HG03520 (cell line): ENCODE measurements at regions not wholly inside any gene's neighbourhood (a gene's known extent, or its start where the extent isn't known, plus 50 kb on each side); places are given as distances from the start of the nearest gene placed in this dataset.

Experiments used
- ATAC-seq: cut with Tn5 transposase; IDR thresholded peaks from one replicate; pipeline ENCODE4 v1.9.1; 2021; ENCODE audit warnings: mild to moderate bottlenecking, moderate library complexity; ENCODE audit not compliant: unreplicated experiment

DNA sequence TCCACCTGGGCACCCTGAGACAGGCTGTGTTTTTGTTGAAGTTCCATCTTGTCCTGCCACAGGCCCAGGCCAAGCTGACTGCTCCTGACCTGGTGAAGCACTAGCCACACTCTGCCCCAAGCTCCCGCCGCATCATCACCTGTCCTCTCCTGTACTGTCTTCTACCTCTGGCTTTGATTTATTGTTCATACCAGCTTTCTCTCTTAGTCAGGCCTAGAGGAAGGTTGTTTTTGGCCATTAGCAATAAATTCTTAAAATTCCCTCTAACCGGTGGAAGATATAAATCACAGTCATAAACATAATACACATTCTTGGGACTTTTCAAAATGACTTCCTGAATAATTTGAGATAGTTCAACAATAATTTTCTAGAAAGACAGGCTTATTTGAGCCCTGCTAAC is 169.4 kb downstream of the DAD1 start:
- no peak for ATAC-seq

DNA sequence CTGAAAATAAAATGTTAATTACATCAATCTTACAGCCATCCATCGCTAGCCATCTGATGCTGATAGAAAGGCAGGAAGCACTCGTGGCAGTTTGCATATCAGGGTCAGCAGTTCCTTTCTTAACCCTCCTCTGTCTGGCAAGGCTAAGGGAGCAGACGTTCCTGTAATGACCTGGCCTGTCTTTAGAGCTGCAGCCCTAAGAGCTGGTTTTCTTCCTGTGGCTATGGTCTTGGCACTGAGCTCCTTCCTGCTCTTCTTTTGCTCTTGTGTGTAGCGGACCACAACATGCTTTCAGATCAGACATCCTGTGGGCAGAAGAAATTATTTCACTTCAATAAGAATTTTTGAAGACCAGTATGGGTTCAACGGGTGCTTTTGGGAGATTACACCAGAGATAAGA is 170.4 kb downstream of the DAD1 start:
- ATAC-seq = no peak

DNA sequence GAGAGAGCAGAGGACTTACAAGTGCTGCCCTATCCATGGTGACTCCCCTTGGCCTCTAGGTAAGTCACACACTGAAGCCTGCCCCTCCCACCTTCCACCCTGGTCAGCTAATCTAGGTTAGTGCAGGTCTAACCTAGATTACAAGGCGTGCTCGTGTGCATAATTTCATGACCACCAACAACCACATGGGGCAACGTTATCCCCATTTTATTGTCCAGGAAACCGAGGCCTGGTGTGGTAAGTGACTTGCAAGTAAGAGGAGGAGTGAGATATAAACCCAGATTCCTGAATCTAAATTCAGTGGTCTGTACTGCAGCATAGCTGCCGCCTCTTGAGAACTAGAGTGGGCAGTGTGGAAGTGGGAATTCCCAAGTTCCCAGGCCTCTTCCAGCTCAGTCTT is 171.1 kb downstream of the DAD1 start:
- ATAC-seq = no peak

DNA sequence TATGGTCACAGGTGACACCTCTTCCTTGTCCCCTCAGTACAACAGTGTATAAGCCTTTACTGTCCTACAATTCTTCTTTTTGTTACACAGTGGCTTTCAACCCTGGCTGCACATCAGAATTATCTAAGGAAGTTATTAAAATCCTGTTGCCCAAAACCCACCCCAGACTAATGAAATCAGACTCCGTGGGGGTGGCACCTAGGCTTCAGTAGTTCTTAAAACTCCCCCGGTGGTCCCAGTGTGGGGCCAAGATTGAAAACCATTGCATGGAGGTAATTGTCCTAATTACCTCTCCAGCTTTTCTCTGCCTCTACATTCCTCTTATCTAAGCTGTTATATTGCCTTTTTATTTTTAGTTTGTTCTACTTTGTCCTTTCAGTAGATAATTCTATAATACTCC is 172.8 kb downstream of the DAD1 start:
- no peak for ATAC-seq

DNA sequence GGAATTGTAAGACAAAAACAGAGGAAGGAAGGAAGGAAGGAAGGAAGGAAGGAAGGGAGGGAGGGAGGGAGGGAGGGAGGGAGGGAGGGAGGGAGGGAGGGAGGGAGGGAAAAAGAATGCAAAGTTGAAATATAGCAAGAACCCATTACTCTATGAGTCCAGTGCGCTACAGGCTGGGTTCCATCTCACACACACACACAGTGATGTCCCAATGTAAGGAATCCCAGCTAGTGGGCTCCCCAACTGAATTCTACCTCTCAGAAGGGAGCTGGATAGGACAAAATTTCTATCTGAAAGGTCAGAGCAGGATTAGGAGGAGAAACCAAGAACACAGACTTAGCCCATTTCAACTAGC is 173.4 kb downstream of the DAD1 start:
- ATAC-seq = no peak

DNA sequence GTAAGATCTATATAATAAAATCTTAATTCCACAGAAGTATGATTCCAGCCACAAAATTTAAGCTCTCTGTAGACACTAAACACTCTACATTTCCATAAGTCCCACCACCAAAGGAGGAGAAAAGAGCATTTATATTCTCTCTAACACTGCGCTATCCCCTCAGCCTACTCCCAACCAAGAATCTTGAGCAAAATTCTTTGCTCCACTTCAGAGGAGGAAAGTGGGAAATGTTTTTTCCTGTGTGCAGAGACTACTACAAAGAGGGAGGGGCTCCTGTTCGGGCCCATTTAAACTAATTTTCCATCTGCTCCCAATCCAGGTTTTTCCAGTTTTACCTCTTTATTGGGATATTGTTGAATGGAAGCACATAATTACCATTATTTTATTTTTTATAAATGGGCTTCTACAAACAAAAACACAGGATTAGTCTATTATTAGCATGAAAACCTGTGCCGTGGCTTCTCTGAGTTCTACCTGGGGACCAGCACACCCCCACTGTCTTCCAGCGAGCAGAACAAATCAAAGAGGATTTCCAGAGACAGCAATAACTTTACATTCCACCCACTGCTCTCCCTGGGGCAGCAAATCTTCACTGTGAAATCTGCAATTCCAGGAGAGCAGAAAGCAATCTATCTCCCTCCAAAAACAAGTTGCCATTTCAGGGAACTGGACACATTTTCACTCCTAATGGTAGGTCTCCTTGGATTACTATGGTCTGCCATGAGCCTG is 174.0 kb downstream of the DAD1 start:
- no peak for ATAC-seq

DNA sequence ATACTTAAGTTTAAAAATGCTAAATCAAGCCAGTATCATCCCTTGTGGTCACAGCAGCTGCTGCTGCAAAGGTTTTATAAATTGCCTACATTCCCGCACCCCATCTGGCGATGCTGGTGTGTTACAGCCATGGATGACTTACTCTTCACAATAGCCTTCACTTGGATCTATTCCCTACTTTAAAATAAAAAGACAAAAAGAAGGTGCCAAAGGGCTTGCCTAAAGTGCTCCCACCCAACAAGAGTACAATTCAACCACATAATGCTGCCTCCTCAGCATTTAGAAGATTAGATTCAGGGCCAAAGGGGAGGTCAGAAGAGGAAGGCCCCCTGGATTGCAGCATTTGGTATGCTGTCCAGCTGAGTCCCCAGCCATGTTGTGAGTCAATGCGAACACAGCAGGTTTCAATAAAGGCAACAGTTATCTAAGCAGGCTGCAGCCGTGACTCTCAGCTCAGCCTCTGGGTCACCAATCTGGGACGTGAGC is 176.1 kb downstream of the DAD1 start:
- no peak for ATAC-seq

DNA sequence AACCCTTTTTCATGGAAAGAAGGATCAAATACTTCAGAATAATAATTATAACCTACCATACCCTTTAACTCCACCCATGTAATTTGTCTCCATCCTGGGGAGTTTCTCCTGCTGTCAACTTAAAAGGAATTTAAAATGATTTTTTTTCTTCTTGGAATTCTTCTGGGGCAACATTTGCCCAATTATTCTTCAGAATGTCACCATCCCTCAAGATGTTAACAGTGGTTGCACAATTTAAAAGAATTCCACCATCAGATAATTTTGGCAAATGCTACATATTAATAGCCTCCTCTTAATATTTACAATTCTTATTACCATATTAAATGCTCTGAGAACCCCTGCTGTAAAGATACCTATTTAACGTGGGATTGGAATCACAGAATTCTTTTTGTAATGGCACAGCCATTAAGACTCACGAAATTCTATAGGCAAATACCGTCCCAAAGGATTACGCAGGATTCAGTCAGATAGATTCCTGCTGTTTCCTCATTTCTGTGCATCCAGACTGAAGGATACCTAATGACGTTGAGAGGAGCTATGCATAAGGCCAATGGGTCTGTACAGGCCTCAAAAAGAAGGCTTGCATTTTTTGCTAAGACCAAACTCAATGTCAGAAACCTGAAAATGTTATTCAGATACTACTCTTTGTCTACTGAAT is 177.5 kb downstream of the DAD1 start:
- ATAC-seq = no peak

DNA sequence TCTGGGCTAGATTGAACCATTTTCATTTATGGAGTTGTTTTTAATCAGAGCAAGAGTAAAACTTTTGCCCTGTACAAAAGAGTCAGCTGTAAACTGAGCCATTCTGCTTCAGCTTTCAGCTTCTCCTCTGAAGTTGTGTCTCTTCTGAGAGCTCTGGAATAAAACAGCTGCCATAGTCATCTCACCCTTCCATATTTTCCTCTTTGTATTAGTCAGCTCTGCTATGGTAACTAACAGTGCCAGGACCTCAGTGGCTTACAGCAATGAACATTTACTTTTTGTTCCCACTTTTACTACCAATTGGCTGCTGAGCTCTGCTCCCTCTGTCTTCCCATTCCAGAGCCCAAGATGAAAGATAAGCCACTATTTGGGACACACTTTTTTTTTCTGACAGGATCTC is 178.5 kb downstream of the DAD1 start:
- ATAC-seq = no peak

DNA sequence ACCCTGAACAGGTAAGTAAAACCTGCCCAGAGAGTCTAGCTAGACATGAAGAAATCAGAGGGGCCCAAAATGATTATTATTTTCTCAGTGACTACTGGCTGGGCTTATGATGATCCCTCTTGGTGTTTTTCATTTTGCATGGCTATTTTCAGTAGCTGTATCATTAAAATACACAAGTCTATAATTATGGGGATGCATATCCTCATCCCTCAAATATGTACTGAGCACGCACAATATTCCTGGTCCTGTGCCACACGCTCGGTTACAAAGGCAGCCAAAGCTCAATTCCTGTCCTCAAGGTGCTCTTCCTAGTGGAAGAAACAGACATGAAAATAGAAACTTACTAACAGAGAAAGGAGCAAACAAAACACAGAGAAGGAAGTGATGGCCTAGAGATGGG is 180.0 kb downstream of the DAD1 start:
- no peak for ATAC-seq

DNA sequence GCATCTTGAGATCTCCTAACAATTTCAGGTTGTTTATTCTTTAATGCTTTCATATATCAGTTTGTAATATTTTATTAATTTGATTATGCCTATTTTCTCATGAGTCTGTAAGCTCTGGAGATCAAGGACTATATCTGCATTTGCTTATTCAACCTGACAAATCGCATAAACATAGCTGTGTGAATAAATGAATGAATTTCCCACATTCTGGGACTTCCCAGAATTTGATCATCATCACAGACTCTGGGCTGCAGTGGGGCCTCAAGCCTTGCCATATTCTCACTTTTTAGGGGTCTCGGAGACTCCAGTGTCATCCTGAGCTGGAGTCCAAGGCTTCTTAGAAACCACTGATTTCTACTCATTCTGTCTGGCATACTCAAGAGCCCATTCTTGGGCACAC is 180.5 kb downstream of the DAD1 start:
- no peak for ATAC-seq

DNA sequence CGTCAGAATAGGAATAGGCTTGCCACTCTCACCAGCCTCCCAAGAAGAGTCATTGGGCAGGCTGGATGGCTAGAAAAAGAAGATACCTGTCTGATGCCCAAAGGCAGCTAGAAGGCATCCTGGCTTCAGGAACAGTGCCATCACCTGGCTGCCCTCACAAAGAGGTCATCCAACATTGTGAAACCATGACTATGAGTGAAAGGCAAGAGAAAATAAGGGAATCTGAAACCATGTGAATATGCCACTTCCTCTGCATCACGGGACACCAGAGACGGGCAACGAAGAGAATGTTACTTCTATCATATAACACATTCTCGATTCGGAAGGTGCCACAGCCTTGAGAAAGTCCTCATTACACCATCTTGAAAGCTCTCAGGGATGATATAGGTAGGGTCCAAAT is 182.0 kb downstream of the DAD1 start:
- no peak for ATAC-seq

DNA sequence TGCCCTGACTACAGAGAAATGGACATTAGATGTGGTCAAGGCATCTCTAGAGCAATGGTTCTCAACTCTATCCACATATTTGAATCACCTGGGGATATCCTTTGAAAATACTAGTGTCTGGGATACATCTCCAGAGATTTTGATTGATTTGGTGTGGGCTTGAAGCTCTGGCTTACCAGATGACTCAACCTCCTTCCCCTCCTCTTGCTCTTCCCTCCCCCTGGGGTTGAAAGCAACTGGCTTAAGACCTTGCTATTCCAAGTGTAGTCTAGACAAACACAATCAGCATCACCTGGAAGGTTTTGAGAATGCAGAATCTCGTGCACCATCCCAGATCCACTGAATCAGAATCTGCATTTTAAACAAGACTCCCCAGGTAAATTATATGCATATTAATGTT is 183.8 kb downstream of the DAD1 start:
- ATAC-seq = no peak

DNA sequence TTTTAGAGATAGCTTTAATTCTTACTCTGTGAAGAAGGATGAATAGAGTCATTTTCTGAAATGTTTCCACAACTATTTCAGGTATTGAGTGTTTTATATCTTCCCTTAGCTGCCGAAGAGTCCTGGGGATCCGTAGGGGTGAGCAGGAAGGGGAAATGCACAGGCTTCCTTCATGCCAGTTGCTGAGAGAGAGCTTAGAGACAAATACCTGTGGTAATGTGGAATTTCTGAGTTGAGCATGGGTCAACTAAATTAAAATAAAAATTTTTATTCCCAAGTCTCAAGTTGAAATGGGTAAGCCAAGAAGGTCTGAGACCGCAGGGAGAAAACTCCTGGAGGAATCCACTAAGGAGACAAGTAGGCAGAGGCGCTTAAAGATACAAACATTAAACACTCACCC is 185.7 kb downstream of the DAD1 start:
- ATAC-seq = no peak

DNA sequence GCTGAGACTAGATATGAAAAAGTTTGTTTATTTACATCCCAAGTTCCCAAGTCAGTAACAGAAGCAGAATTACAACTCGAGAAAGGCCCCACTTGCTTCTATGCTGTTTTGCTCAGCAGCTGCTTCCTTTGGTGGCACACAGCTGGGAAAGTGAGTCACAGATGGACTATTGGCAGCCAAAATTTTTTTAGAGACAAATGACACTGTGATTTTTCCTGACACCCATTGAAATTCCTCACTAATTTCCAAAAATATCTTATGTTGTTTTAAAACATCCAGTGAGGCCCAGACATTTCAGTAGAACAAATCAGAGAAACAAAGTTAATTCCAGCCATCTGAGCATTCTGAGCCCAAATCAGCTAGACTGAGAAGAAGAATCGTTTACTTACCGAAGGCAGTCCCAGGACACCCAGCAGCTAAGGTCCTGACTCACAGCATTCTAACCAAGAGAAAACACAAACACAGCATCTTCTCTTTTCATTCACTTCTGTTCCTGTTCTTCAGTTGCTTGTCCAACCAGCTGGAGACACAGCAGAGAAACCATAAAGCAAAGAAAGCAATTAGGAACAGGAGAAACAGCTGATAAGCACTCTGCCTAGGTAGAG is 188.3 kb downstream of the DAD1 start:
- ATAC-seq = no peak

DNA sequence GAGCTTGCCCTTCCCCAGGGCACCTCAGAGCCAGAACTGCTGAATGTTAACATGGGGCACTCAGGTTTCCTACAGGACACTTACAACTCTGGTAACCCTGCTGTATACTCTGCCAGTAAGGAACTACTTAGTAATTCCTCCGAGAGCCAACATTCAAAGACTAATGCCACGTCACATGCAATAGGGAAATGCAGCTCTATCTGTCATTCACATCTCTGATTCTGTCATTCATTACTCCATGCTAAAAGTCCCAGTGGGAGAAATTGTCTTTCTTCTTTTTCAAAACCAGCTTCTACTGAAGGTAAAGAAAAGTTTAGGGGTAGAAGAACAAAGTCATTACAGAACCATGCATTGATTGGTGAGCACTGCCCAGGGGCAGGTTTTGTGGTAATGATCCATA is 189.2 kb downstream of the DAD1 start:
- ATAC-seq = no peak

DNA sequence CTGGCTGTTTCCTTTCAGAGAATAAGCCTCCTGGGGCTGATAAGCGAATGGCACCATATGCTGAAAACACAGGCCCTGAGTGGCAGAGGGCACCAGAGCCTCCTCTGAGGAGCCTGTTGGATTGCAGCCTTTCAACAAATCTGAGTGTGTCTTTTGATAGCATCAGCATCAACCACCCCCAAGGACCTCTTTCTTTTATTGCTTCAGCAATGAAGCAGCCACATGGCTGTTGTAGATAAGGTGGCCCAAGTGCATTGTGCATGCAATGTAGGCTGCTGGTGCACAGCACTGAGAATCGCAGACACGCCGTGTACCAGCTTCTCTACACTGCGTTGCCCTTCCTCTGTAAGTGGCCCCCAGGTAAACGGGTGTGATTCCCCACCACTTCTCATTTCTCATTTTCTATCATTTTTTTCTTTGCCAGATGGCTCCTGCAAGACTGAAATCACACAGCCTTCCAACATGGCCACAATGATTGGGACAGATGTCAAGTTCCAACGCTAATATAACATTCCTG is 191.7 kb downstream of the DAD1 start:
- no peak for ATAC-seq

DNA sequence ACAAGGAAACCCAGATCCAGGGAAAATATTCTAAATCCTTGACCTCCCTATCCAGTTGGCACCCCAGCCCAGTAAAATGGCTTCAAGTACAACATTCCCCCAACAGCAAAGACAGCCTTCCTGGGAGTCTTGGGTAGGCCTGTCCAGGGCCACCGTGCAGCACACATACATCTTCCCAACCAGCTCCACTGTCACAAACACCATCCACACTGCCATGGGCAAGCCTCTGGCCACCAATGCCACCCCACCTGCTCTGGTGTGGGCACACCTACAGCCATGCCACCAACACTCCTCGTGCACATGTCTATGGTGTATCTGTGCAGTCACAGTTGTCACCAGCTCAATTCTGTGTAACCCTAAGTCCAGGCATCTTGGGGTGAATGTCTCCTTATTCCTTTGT is 193.2 kb downstream of the DAD1 start:
- ATAC-seq = no peak

DNA sequence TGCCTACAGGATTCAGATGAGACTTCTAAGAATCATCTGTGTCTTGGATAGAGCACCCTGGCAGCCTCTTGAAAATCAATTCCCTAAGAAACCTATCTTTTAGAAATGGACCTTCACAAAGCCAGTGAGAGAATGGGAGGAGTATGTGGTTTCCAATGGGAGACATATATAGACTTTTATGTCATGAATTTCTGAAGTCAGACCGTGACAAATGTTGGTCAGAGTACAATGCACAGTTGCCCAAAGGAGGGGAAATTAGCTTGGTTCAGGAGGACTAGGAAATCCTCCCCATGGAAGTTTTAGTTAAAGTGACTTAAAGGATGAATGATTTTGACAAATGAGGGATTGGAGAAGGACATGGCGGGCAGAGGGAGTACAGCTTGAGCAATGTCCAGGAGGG is 194.4 kb downstream of the DAD1 start:
- no peak for ATAC-seq

DNA sequence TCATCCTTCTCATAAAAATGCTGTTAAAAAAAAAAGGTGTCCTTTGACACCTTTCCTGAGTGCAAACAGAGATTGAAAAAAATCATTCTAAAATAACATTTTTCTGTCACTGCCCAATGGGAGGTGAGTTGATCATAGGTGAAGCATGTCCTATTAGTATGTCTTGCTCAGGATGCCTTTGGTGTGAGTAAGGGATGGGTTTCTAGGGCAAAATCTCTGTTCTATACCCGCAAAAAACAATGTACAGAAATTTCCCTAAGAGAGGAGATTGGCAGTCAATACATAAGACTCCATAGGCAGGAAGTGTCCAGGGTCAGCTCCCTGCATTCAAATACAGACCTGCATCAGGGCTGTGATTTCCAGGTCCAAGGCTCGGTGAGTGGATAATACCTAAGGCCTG is 195.2 kb downstream of the DAD1 start:
- ATAC-seq = no peak

DNA sequence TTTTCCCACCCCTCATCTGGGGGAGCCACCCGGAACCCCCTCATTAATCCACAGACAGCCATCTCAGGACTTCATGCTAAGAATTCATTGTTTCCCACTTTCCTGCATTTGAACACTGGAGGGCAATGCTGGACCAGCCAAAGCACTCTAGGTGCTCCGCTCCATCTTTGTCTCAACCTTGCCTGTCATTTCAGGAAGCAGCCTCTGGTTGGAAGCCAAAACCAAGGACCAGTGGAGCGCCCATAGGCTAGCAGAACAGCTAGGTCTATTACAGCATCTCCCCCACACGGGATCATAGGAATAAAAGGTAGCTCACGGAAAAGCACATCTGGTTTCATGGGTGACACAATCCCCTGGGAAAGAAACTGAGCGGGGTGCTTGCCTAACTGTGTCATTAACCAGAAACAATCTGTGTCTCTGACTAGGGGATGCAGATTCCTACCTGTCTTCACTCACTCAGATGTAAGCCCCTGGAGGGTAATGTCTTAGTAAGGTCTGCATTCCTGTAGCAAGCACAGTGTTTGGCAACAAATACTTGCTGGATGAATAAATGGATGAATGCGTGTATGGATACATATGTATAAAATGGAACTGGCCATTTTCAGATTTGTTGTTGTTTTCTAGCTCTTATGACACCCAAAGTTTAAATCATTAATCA is 197.0 kb downstream of the DAD1 start:
- no peak for ATAC-seq
